ENCODE measurements at regions not wholly inside any gene's neighbourhood (a gene's known extent, or its start where the extent isn't known, plus 50 kb on each side); places are given as distances from the start of the nearest gene placed in this dataset.

DNA sequence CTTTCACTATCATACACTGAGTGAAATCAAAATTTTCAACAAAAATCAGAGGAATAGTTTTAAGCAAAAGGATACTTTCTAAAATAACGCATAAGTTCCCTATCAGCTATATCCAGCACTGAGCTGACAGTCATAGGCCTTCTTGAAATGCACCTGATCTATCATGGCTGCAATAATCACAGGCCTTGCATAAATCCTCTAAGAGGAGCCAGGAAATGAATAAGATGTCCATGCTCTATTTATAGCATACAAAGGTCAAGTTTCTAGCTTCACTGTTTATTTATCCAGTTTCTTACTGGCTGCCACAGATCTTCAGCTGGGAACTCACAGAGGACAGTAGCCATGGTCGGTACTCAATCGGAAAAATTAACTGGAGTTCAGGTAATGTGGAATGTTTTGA is 235.9 kb upstream of the DMD start:
- TF ChIP-seq, protein P1, sequence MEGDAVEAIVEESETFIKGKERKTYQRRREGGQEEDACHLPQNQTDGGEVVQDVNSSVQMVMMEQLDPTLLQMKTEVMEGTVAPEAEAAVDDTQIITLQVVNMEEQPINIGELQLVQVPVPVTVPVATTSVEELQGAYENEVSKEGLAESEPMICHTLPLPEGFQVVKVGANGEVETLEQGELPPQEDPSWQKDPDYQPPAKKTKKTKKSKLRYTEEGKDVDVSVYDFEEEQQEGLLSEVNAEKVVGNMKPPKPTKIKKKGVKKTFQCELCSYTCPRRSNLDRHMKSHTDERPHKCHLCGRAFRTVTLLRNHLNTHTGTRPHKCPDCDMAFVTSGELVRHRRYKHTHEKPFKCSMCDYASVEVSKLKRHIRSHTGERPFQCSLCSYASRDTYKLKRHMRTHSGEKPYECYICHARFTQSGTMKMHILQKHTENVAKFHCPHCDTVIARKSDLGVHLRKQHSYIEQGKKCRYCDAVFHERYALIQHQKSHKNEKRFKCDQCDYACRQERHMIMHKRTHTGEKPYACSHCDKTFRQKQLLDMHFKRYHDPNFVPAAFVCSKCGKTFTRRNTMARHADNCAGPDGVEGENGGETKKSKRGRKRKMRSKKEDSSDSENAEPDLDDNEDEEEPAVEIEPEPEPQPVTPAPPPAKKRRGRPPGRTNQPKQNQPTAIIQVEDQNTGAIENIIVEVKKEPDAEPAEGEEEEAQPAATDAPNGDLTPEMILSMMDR (IDR thresholded peaks at IDR 0.05; ENCODE audit: low read length): no peak
- TF ChIP-seq EZH2 (IDR thresholded peaks at IDR 0.05; ENCODE audit: borderline replicate concordance, low read length): no peak
